HepG2 (cell line): ENCODE measurements at regions not wholly inside any gene's neighbourhood (a gene's known extent, or its start where the extent isn't known, plus 50 kb on each side); places are given as distances from the start of the nearest gene placed in this dataset.

ENCODE experiments used
- HMGA1 ChIP-seq: sonication (generic); formaldehyde crosslinking; conservative IDR thresholded peaks from 2 replicates; pipeline ENCODE4 v1.4.0; 2020; ENCODE audit warnings: missing genetic modification reagents
- KLF16 ChIP-seq, 2 experiments: sonication (generic) in 1 of 2; formaldehyde crosslinking in 1 of 2; IDR thresholded peaks; 2 replicates each; pipeline versions ENCODE4 v1.6.1 to v1.8.0; 2016 to 2023; ENCODE audit warnings: missing genetic modification reagents in 2 of 2, missing compliant biosample characterization in 1 of 2
- ZNF251 ChIP-seq: sonication (generic); formaldehyde crosslinking; IDR thresholded peaks from 2 replicates; pipeline ENCODE4 v1.9.0; 2021; ENCODE audit warnings: mild to moderate bottlenecking, missing genetic modification reagents
- ZNF329 ChIP-seq: sonication (generic); formaldehyde crosslinking; IDR thresholded peaks from 2 replicates; pipeline ENCODE4 v1.9.0; 2021; ENCODE audit warnings: low read depth, mild to moderate bottlenecking, missing genetic modification reagents
- ZNF383 ChIP-seq: sonication (generic); formaldehyde crosslinking; IDR thresholded peaks from 2 replicates; pipeline ENCODE4 v1.4.0; 2020; ENCODE audit warnings: missing genetic modification reagents, mild to moderate bottlenecking, borderline replicate concordance
- ZNF703 ChIP-seq: sonication (generic); formaldehyde crosslinking; IDR thresholded peaks from 2 replicates; pipeline ENCODE4 v1.5.1; 2020; ENCODE audit warnings: missing genetic modification reagents, mild to moderate bottlenecking, moderate library complexity, borderline replicate concordance
- ZSCAN31 ChIP-seq: sonication (generic); formaldehyde crosslinking; IDR thresholded peaks from 2 replicates; pipeline ENCODE4 v1.5.0; 2020; ENCODE audit warnings: low read depth, mild to moderate bottlenecking, missing genetic modification reagents
- TF ChIP-seq, protein P1 (sequence below): sonication (generic); formaldehyde crosslinking; IDR thresholded peaks from 2 replicates; pipeline ENCODE4 v1.5.1; 2020; ENCODE audit warnings: mild to moderate bottlenecking, missing genetic modification reagents, borderline replicate concordance
- TF ChIP-seq, protein P2 (sequence below), 2 experiments: sonication (generic) in 1 of 2; formaldehyde crosslinking in 1 of 2; IDR thresholded peaks; 2 replicates each; pipeline versions ENCODE4 v1.4.0 to v1.6.1; 2018 to 2020; ENCODE audit warnings: missing genetic modification reagents in 2 of 2, borderline replicate concordance in 1 of 2, low read depth in 1 of 2, mild to moderate bottlenecking in 1 of 2, missing biosample characterization in 1 of 2
- TF ChIP-seq, protein P3 (sequence below): sonication (generic); formaldehyde crosslinking; IDR thresholded peaks from 2 replicates; pipeline ENCODE4 v1.5.0; 2020; ENCODE audit warnings: mild to moderate bottlenecking, missing genetic modification reagents, borderline replicate concordance
- TF ChIP-seq, protein P4 (sequence below): sonication (generic); formaldehyde crosslinking; IDR thresholded peaks from 2 replicates; pipeline ENCODE4 v1.5.1; 2020; ENCODE audit warnings: mild to moderate bottlenecking, moderate library complexity, missing genetic modification reagents

DNA sequence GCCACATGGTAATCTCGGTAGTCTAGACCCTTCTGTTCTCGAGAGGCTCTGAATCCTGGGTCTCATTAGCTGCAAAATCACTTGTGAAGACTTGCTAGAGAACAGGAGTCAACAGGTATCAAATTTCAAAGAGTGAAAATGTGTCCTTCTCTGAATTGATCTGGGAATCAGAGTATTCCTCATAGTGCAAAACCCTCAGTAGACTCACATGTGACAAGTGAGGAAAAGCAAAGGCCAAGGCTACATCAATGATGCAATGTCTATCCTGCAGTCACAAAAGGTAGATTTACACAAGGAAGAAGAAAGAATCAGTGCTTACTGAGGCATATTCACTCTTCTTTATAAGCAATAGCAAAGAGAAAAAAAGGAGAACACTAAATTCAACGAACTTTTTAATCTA lies 1220.0 kb upstream of the GJE1 start (continued):
- TF ChIP-seq, protein P1, sequence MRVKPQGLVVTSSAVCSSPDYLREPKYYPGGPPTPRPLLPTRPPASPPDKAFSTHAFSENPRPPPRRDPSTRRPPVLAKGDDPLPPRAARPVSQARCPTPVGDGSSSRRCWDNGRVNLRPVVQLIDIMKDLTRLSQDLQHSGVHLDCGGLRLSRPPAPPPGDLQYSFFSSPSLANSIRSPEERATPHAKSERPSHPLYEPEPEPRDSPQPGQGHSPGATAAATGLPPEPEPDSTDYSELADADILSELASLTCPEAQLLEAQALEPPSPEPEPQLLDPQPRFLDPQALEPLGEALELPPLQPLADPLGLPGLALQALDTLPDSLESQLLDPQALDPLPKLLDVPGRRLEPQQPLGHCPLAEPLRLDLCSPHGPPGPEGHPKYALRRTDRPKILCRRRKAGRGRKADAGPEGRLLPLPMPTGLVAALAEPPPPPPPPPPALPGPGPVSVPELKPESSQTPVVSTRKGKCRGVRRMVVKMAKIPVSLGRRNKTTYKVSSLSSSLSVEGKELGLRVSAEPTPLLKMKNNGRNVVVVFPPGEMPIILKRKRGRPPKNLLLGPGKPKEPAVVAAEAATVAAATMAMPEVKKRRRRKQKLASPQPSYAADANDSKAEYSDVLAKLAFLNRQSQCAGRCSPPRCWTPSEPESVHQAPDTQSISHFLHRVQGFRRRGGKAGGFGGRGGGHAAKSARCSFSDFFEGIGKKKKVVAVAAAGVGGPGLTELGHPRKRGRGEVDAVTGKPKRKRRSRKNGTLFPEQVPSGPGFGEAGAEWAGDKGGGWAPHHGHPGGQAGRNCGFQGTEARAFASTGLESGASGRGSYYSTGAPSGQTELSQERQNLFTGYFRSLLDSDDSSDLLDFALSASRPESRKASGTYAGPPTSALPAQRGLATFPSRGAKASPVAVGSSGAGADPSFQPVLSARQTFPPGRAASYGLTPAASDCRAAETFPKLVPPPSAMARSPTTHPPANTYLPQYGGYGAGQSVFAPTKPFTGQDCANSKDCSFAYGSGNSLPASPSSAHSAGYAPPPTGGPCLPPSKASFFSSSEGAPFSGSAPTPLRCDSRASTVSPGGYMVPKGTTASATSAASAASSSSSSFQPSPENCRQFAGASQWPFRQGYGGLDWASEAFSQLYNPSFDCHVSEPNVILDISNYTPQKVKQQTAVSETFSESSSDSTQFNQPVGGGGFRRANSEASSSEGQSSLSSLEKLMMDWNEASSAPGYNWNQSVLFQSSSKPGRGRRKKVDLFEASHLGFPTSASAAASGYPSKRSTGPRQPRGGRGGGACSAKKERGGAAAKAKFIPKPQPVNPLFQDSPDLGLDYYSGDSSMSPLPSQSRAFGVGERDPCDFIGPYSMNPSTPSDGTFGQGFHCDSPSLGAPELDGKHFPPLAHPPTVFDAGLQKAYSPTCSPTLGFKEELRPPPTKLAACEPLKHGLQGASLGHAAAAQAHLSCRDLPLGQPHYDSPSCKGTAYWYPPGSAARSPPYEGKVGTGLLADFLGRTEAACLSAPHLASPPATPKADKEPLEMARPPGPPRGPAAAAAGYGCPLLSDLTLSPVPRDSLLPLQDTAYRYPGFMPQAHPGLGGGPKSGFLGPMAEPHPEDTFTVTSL (CRISPR knock-in tag), result peak; percentile 70; the same call in 1 of the 2 replicates
- TF ChIP-seq, protein P2, sequence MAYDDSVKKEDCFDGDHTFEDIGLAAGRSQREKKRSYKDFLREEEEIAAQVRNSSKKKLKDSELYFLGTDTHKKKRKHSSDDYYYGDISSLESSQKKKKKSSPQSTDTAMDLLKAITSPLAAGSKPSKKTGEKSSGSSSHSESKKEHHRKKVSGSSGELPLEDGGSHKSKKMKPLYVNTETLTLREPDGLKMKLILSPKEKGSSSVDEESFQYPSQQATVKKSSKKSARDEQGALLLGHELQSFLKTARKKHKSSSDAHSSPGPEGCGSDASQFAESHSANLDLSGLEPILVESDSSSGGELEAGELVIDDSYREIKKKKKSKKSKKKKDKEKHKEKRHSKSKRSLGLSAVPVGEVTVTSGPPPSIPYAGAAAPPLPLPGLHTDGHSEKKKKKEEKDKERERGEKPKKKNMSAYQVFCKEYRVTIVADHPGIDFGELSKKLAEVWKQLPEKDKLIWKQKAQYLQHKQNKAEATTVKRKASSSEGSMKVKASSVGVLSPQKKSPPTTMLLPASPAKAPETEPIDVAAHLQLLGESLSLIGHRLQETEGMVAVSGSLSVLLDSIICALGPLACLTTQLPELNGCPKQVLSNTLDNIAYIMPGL (CRISPR knock-in tag; IDR thresholded peaks at IDR 0.05; ENCODE audit: borderline replicate concordance in 1 of 2, low read depth in 1 of 2), result no peak
- TF ChIP-seq HMGA1 (CRISPR knock-in tag), result no peak
- no peak for TF ChIP-seq ZNF383 (CRISPR knock-in tag)
- TF ChIP-seq KLF16 (CRISPR knock-in tag; IDR thresholded peaks at IDR 0.05), result peak in 1 of 2 experiments; percentile 51; a peak in 1 of 4 replicates
- TF ChIP-seq, protein P3, sequence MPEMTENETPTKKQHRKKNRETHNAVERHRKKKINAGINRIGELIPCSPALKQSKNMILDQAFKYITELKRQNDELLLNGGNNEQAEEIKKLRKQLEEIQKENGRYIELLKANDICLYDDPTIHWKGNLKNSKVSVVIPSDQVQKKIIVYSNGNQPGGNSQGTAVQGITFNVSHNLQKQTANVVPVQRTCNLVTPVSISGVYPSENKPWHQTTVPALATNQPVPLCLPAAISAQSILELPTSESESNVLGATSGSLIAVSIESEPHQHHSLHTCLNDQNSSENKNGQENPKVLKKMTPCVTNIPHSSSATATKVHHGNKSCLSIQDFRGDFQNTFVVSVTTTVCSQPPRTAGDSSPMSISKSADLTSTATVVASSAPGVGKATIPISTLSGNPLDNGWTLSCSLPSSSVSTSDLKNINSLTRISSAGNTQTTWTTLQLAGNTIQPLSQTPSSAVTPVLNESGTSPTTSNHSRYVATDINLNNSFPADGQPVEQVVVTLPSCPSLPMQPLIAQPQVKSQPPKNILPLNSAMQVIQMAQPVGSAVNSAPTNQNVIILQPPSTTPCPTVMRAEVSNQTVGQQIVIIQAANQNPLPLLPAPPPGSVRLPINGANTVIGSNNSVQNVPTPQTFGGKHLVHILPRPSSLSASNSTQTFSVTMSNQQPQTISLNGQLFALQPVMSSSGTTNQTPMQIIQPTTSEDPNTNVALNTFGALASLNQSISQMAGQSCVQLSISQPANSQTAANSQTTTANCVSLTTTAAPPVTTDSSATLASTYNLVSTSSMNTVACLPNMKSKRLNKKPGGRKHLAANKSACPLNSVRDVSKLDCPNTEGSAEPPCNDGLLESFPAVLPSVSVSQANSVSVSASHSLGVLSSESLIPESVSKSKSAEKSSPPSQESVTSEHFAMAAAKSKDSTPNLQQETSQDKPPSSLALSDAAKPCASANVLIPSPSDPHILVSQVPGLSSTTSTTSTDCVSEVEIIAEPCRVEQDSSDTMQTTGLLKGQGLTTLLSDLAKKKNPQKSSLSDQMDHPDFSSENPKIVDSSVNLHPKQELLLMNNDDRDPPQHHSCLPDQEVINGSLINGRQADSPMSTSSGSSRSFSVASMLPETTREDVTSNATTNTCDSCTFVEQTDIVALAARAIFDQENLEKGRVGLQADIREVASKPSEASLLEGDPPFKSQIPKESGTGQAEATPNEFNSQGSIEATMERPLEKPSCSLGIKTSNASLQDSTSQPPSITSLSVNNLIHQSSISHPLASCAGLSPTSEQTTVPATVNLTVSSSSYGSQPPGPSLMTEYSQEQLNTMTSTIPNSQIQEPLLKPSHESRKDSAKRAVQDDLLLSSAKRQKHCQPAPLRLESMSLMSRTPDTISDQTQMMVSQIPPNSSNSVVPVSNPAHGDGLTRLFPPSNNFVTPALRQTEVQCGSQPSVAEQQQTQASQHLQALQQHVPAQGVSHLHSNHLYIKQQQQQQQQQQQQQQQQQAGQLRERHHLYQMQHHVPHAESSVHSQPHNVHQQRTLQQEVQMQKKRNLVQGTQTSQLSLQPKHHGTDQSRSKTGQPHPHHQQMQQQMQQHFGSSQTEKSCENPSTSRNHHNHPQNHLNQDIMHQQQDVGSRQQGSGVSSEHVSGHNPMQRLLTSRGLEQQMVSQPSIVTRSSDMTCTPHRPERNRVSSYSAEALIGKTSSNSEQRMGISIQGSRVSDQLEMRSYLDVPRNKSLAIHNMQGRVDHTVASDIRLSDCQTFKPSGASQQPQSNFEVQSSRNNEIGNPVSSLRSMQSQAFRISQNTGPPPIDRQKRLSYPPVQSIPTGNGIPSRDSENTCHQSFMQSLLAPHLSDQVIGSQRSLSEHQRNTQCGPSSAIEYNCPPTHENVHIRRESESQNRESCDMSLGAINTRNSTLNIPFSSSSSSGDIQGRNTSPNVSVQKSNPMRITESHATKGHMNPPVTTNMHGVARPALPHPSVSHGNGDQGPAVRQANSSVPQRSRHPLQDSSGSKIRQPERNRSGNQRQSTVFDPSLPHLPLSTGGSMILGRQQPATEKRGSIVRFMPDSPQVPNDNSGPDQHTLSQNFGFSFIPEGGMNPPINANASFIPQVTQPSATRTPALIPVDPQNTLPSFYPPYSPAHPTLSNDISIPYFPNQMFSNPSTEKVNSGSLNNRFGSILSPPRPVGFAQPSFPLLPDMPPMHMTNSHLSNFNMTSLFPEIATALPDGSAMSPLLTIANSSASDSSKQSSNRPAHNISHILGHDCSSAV (CRISPR knock-in tag), result no peak
- no peak for TF ChIP-seq ZNF329 (CRISPR knock-in tag)
- TF ChIP-seq ZNF251 (CRISPR knock-in tag), result no peak
- TF ChIP-seq ZSCAN31 (CRISPR knock-in tag), result no peak
- TF ChIP-seq ZNF703 (CRISPR knock-in tag), result no peak
- TF ChIP-seq, protein P4, sequence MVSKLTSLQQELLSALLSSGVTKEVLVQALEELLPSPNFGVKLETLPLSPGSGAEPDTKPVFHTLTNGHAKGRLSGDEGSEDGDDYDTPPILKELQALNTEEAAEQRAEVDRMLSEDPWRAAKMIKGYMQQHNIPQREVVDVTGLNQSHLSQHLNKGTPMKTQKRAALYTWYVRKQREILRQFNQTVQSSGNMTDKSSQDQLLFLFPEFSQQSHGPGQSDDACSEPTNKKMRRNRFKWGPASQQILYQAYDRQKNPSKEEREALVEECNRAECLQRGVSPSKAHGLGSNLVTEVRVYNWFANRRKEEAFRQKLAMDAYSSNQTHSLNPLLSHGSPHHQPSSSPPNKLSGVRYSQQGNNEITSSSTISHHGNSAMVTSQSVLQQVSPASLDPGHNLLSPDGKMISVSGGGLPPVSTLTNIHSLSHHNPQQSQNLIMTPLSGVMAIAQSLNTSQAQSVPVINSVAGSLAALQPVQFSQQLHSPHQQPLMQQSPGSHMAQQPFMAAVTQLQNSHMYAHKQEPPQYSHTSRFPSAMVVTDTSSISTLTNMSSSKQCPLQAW (CRISPR knock-in tag), result no peak
